ENCODE measurements at regions not wholly inside any gene's neighbourhood (a gene's known extent, or its start where the extent isn't known, plus 50 kb on each side); places are given as distances from the start of the nearest gene placed in this dataset.
"Not testable (repeated sequence)": the region's sequence is repeated elsewhere in the genome, so short reads cannot be mapped to it uniquely, and the experiment has no call there.

- DNase-seq: peak; percentile 61 to 80 (median 74)
These were observed 126.7 kb upstream of the POU3F1 start for GRCh38 chr1:38173157-38173831.

DNA sequence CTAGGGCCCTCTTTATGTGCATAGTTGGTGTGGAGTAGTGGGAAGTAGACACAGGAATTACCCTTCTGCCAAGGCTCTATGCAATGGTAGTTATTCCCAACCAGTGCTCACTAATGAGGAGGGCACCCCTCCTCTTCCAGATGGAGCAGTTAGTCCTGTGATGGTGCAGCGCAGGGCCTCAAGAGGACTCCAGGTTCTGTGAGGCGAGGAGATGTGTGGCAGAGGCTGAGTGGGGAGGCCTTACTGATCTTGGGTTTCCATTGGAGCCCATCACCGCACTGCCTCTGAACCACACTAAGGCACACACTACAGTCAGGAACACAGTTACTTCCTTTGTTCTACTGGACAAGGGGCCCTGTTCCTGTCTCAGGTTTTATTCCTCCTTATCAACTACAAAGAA is 122.5 kb upstream of the POU3F1 start:
- no peak for DNase-seq

GRCh38 chr1:38168365-38168764 is 121.8 kb upstream of the POU3F1 start:
- DNase-seq: no peak

- DNase-seq: no peak
These were observed 119.9 kb upstream of the POU3F1 start for GRCh38 chr1:38166461-38166860.

DNA sequence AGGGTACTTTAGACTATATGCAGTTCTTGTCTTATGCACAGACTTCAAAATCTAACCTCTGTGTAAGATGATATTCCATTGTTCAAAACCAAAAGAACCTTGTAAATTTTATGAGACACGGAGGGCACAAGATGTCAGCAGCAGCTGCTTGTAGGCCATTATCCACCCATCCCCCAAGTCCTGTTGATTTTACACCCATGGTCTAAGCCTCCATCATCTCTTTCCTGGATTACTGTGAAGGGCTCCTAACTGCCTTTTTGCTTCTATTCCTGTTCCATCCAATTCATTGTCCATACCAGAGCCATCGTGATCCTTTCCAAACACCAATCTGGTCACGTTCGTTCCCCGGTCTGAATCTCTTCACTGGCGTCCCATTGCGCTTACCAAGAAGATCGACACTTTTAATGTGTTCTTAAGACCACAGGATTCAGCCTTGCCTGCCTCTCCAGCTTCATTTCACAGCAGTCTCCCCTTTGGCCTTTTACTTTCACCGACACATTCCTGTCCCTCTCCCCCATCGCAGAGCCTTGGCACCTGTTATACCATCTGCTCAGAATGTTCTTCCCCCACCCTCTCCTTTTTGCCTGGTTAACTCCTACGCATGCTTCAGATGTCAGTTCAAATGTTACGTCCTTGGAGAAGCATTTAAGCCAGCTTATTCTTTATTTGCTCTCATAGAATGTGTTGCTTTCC is 107.3 kb upstream of the POU3F1 start:
- no peak for DNase-seq

DNA sequence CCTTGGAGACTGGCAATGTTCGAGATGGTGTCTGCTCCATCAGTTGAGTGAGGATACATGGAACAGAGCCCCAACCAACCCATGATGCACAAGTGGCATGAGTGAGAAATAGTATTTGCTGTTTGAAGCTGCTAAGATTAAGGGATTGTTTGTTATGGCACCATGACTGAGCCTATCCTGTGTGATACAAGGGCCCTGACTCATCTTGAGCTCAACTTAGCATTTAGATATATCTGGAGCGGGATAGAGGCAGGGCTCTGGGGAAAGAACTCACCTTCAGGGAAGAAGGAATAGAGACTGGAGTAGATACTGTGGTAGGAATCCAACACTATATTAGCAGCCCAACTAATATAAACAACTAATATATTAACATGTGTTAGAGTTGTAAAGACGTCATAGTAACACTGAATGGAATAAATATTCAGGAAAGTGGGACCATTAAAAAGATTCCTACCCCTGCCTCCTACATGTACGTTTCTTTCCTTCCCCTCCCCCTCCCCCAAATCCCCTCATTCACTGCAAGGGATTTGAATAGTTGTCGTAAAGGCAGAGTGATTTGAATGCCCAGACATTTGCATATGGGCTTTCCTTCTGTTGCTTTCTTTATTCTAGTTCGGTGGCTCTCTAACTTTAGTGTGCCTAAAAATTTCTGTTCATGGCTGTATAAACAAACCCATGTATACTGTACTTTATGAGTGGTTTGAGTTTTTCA is 106.6 kb upstream of the POU3F1 start:
- no peak for DNase-seq

- DNase-seq: no peak
These were observed 105.9 kb upstream of the POU3F1 start for GRCh38 chr1:38152351-38153065.

- no peak for DNase-seq
These were observed 104.8 kb upstream of the POU3F1 start for GRCh38 chr1:38151399-38151798.

DNA sequence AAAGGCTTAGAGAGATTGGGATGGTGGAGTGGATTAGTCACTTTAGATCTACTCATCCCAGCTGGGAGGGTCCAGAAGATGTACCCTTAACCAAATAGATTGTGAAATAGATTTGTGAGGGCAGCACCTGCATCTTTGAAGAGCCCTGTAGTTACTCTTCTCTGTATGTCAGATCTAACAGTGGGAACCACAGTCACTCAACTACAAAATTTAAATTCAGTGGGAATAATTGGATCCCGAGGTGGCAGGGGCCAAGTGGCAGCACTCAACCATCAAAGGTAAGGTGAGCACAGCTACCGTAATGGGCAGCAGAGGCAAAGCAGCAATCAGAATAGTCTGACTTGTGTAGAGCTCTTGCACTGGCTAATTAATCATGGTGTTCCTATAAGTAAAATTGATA is 99.5 kb upstream of the POU3F1 start:
- not testable (repeated sequence) for DNase-seq

- no peak for DNase-seq
These were observed 96.0 kb upstream of the POU3F1 start for GRCh38 chr1:38142606-38143005.

- no peak for DNase-seq
These were observed 94.9 kb upstream of the POU3F1 start for GRCh38 chr1:38141483-38141882.

DNA sequence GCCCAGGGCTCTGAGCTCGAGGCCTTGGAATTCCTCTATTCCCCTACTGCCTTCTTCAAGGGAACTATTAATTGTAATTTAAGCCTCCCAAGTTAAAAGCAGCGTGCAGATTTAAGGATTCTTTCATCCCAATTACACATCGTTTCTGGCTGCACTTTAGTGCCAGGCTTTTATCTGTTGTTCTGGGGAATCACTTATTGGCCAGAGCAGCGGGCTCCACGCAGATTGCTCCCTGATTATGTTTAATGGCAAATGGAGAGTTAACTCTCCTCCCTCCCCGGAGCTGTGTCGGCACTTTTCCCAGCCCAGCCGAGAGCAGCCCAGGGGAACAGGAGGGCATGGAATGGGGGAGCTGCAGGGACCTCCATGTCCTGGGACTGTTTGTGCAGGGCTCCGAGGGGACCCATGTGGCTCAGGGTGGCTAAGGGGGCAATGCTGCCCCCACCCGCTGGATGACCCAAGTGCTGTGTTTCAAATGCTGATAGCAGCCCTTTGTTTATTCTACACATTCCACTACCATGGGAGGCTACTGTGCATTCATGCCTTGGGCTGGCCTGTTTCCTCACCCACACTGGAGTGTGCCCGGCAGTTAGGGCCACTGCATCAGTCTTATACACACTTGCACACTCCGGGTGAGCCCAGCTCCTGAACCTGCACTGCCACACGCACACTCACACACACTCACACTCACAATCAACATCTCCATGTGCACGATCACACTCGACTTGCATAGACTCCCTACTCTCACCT is 93.3 kb upstream of the POU3F1 start:
- DNase-seq: no peak

DNA sequence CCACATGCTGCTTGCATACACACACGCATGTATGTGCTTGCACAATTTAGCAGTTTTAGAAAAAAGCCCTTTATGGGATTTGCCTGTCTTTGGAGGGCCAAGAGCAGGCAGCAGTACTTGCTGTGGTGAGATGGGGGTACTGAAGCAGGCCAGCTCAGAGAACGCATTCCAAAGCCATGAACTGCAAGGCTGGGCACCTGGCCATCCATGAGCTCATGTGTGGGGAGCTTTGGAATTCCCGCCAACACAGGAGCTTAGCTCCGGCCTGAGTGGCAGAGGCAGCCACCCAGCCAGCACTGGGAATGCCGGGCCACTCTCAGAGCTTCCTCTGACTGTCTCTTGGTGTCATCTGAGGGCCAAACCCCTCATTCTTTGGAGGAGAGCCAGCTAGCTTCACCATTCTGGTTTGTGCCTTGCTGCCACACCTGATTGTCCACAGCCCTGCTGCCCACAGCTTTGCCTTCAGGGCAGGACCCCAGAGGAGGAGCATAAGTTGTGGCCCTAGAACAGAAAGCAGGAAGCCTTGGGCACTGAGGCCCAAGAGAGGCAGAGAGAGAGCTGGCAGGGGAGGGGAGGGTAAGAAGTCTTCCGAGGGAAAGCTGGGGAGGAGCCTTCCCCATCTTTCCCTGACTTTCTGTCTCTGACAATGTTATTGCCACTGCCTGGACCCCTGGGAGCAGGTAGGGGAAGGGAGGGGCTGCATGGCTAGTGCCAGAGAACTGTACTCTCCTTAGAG is 92.1 kb upstream of the POU3F1 start:
- DNase-seq: no peak

DNA sequence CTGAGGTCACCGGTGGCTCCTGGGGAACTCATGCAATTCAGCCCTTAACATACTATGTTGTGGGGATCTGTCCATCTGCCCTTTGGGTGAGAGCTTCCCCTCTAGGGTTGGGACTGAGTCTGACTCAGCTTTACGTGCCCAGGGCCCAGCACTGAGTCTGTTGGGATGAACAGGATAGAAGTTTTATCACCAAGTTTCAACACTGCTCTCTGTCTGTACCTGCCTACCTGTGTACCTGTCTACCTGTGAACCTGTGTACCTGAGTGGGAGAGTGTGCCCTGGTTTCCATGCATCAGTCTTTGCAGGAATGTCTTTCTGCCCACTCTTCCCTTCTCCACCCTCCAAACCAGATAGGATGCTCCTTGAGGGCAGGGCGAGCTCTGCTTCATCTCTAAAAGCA is 90.6 kb upstream of the POU3F1 start:
- DNase-seq: no peak

DNA sequence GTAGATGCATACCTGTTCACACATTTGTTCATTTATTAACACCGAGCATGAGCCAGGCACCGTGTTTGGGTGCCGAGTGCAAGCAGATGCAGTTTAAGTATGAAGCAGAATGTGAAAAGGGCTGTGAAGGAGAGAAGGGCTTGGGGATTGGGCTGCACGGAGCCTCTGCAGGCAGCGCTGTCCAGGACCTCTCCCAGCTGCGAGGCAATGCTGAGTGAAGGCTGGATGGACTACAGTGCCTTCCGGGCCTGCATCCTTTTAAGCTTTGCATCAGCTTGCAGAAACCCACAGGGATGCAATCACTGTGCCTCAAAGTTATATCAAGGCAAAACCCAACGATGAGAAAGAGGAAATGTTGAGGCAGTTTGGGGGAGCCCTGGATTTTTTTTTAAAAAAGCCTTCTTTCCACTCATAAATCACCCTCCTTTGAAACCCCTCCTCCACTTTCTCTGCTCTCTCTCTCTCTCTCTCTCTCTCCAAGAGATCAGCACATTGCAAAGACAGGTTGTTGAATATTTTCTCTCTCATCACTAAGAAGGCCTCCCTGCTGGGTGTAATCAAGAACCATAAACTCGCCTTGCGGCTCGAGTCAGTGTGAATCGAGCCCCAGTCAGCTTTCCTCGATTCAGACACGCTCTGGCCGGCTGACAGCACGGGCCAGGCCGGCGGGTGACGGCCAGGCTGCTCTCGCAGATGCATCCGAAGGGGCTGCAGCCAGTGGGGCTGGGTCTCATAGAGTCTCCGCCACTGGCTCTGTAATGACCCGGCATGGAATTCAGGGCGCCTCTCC is 89.2 kb upstream of the POU3F1 start:
- DNase-seq: no peak

- DNase-seq: no peak
These were observed 87.7 kb upstream of the POU3F1 start for GRCh38 chr1:38134294-38134755.

DNA sequence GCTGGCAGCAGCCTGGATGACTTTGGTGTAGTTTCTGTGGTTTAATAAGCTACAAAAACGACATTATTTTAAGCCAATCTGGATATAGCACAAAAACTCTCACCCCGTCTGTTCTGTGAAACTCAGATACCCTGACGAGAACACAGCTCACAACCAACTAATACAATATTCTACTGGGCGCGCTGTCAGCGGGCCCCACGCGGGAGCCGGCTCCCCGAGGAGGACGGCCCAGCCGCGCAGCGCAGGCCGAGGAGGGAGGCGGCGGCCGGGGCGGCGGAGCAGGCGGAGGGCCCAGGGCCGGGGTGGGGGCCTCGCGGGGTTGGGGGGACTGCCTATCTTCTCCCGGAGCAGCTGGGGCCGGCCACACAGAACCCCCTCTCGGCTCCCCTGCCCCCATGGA is 87.2 kb upstream of the POU3F1 start:
- DNase-seq: no peak

DNA sequence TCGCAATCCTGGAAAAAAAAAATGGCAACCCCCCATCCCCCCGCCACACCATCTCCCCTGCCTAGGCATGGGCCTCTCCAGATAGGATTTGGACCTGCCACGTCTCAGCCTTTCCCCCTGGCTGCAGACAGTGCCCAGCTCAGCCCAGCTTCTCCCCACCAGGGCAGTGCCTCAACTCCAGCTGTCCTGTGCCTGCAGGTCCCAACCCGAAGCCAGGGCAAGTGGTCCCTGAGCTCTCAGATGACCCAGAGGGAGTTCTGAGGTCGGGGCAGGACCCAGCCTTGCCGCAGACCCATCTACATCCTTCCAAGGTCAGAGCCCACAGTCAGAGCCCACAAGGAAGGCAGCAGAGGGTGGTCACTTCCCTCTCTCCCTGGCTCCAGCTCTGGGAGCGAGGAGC is 86.7 kb upstream of the POU3F1 start:
- no peak for DNase-seq

- DNase-seq: no peak
These were observed 86.1 kb upstream of the POU3F1 start for GRCh38 chr1:38132681-38133080.

GRCh38 chr1:38131024-38131585 is 84.5 kb upstream of the POU3F1 start:
- DNase-seq: no peak

Measured in suppressor macrophage (primary cell).